ENCODE measurements at regions not wholly inside any gene's neighbourhood (a gene's known extent, or its start where the extent isn't known, plus 50 kb on each side); places are given as distances from the start of the nearest gene placed in this dataset.

- 0 to 1% (median 0%) methylated on average over 1 of the region's 1 CpG for WGBS, 4 donors
- DNase-seq, result no peak
- TF ChIP-seq CTCF (IDR thresholded peaks at IDR 0.05), result peak; percentile 18 to 70 (median 58)
- TF ChIP-seq POLR2A (IDR thresholded peaks at IDR 0.05), result no peak
- Histone ChIP-seq H3K27me3 (no peaks in the 10 kb centered on the region), H3K4me3 (no peak overlapping the region), H3K36me3 (replicated peaks in 1 of 2) (no peaks in the 10 kb centered on the region), H3K27ac (no peak overlapping the region), H3K9me3 (replicated peaks in 1 of 3) (no peaks in the 10 kb centered on the region), H3K4me1 (replicated peaks in 1 of 2) (no peaks in the 10 kb centered on the region)
- intact Hi-C loops (cut with DNase I), result loop anchor here in 1 of 2 donors (5.0 kb wide), 1 partner anchor 1197 kb away; no protein-coding TSS in a partner anchor
Measured at GRCh38 chr5:165209101-165209727, 1703.8 kb downstream of the MAT2B start.

- Histone ChIP-seq H3K9me3 (replicated peaks in 1 of 3) (no peaks in the 10 kb centered on the region), H3K27ac (no peak overlapping the region), H3K27me3 (no peaks in the 10 kb centered on the region), H3K36me3 (replicated peaks in 1 of 2) (no peaks in the 10 kb centered on the region), H3K4me3 (no peak overlapping the region), H3K4me1 (replicated peaks in 1 of 2) (no peaks in the 10 kb centered on the region)
- WGBS, 4 donors, result 54 to 67% (median 56%) methylated on average over 3 of the region's 3 CpGs
- TF ChIP-seq CTCF (IDR thresholded peaks at IDR 0.05) (no peak), POLR2A (IDR thresholded peaks at IDR 0.05) (no peak)
- no peak for DNase-seq
- intact Hi-C loops (cut with DNase I), result no loop called here
Measured at GRCh38 chr5:165224366-165225045, 1719.1 kb downstream of the MAT2B start.

- intact Hi-C loops (cut with DNase I), result no loop called here
- Histone ChIP-seq H3K27me3 (no peaks in the 10 kb centered on the region), H3K36me3 (replicated peaks in 1 of 2) (no peaks in the 10 kb centered on the region), H3K4me3 (no peak overlapping the region), H3K4me1 (replicated peaks in 1 of 2) (no peaks in the 10 kb centered on the region), H3K27ac (no peak overlapping the region), H3K9me3 (replicated peaks in 1 of 3) (no peaks in the 10 kb centered on the region)
- DNase-seq, result no peak
- 72 to 88% (median 83%) methylated on average over 3 of the region's 3 CpGs for WGBS, 4 donors
- no peak for TF ChIP-seq POLR2A (IDR thresholded peaks at IDR 0.05)
- no peak for TF ChIP-seq CTCF (IDR thresholded peaks at IDR 0.05)
Measured at GRCh38 chr5:165227515-165227914, 1722.1 kb downstream of the MAT2B start.

GRCh38 chr5:165228184-165228583 is 1722.8 kb downstream of the MAT2B start:
- no peak for TF ChIP-seq CTCF (IDR thresholded peaks at IDR 0.05)
- TF ChIP-seq POLR2A (IDR thresholded peaks at IDR 0.05), result no peak
- intact Hi-C loops (cut with DNase I), result no loop called here
- H3K4me1 ChIP-seq (replicated peaks in 1 of 2), result no peaks in the 10 kb centered on the region
- no peak for DNase-seq
- H3K9me3 ChIP-seq (replicated peaks in 1 of 3), result no peaks in the 10 kb centered on the region
- no peak overlapping the region for H3K4me3 ChIP-seq
- no peak overlapping the region for H3K27ac ChIP-seq
- no peaks in the 10 kb centered on the region for H3K36me3 ChIP-seq (replicated peaks in 1 of 2)
- WGBS, 4 donors, result 49 to 61% (median 51%) methylated on average over 1 of the region's 1 CpG
- H3K27me3 ChIP-seq, result no peaks in the 10 kb centered on the region
